ENCODE measurements at regions not wholly inside any gene's neighbourhood (a gene's known extent, or its start where the extent isn't known, plus 50 kb on each side); places are given as distances from the start of the nearest gene placed in this dataset.
A peak's percentile ranks its signal among the peaks of the same experiment; 100 is the strongest.
"Not testable (repeated sequence)": the region's sequence is repeated elsewhere in the genome, so short reads cannot be mapped to it uniquely, and the experiment has no call there.

- no peak for DNase-seq
These were observed 52.6 kb upstream of the AGA start for GRCh38 chr4:177494791-177495190.

DNA sequence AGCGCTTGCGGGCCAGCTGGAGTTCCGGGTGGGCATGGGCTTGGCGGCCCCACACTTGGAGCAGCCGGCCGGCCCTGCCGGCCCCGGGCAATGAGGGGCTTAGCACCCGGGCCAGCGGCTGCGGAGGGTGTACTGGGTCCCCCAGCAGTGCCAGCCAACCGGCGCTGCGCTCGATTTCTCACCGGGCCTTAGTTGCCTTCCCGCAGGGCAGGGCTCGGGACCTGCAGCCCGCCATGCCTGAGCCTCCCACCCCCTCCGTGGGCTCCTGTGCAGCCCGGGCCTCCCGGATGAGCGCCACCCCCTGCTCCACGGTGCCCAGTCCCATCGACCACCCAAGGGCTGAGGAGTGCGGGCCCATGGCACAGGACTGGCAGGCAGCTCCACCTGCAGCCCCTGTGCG is 53.4 kb upstream of the AGA start:
- DNase-seq: not testable (repeated sequence)

- no peak for DNase-seq
These were observed 57.3 kb upstream of the AGA start for GRCh38 chr4:177499537-177499936.

DNA sequence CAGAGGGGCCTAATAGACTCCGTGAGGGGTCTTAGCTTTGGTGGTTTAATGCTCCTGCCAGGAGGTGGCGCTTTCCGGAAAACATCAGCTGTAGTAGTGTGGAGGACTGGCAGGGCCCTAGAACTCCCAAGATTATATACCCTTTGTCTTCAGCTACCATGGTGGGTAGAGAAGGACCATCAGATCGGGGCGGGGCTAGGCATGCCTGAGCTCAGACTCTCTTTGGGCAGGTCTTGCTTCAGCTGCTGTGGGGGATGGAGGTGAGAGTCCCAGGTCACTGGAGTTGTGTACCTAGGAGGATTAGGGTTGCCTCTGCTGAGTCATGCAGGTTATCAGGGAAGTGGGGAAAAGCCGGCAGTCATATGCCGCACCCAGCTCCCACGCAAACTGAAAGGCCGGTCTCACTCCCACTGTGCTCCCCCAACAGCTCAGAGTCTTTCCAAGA is 63.0 kb upstream of the AGA start:
- no peak for DNase-seq

DNA sequence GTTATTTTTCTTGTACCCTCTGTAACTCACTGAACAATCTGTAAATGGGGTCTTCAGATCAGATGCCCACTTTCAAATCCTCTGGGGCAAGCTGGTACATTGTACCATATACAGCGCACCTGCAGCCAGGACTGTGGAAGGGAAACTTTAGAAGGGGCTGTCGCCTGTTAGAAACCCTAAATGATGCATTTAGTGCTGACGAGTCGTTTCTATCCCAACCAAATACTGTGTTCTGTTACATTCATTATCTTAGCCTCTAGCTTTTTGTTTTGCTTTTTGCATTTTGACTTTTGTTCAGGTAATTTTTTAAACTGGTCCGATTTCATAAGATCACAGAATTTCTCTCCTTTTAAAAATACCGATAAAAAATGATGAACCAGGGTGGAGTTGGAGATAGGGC is 66.4 kb upstream of the AGA start:
- DNase-seq: no peak

- DNase-seq: no peak
These were observed 67.0 kb upstream of the AGA start for GRCh38 chr4:177509226-177509745.

DNA sequence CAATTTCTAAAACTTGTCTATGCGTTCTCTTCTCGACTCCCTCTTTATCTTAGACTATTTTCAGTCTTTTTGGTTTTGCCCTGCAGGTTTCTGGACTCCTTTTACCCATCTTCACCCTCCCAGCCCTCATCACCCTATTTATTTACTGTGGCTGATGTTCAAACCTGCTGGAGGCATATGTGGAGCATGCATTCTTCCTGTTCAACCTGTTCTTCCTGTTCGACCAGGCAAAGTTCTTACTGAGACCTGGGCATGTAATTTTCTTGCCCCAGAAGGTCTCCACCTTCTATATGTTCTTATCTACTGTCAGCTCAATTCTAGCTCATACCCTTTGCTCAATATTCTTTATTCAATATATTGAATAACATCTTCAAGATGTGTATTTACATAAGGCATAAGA is 69.4 kb upstream of the AGA start:
- DNase-seq: no peak

- DNase-seq: no peak
These were observed 70.4 kb upstream of the AGA start for GRCh38 chr4:177512646-177513045.

- no peak for DNase-seq
These were observed 75.6 kb upstream of the AGA start for GRCh38 chr4:177517862-177518261.

GRCh38 chr4:177519481-177520260 is 77.4 kb upstream of the AGA start:
- peak; percentile 80 for DNase-seq

- DNase-seq: no peak
These were observed 86.4 kb upstream of the AGA start for GRCh38 chr4:177528620-177529019.

GRCh38 chr4:177530561-177530960 is 88.3 kb upstream of the AGA start:
- DNase-seq: no peak

- DNase-seq: no peak
These were observed 90.1 kb upstream of the AGA start for GRCh38 chr4:177532358-177532757.

- DNase-seq: not testable (repeated sequence)
These were observed 92.6 kb upstream of the AGA start for GRCh38 chr4:177534841-177535240.

- peak; percentile 17 for DNase-seq
These were observed 104.5 kb upstream of the AGA start for GRCh38 chr4:177546745-177547144.

- no peak for DNase-seq
These were observed 105.7 kb upstream of the AGA start for GRCh38 chr4:177547985-177548384.

- DNase-seq: peak; percentile 48
These were observed 112.9 kb upstream of the AGA start for GRCh38 chr4:177555007-177555574.

DNA sequence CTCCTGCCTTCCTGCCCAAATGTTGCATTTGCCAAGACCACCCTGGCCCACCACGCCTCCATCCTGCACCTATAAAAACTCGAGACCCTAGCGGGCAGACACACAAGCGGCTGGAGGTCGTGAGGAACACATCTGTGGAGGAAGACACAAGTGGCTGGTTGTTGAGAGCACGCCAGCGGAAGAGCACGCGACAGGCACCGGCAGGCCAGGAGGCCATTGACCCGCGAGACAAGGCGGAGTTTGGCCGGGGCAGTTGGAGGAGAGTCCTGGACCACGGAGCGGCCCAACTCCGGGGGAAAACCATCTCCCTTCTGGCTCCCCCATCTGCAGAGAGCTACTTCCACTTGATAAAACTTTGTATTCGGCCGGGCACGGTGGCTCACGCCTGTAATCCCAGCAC is 115.2 kb upstream of the AGA start:
- DNase-seq: no peak

DNA sequence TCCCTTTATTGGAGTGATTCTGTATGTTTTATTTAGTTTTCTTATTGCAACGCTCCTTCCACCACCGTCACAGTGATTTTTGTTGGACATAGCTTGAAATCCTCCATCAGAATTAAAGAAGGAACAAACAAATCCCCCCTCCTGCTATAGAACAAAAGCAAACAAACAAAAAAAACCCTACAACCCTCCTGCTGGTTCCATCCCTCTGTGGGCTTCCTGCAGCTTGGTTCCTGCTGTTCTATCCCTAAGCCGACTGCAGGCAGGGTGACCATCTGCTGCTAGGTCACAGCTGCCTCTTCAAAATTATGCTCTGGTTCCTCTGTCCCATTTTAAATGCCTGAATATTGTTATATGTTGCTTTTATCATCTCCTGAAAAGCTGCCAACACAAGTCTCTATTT is 116.8 kb upstream of the AGA start:
- DNase-seq: no peak

- no peak for DNase-seq
These were observed 119.9 kb upstream of the AGA start for GRCh38 chr4:177562163-177562562.

DNA sequence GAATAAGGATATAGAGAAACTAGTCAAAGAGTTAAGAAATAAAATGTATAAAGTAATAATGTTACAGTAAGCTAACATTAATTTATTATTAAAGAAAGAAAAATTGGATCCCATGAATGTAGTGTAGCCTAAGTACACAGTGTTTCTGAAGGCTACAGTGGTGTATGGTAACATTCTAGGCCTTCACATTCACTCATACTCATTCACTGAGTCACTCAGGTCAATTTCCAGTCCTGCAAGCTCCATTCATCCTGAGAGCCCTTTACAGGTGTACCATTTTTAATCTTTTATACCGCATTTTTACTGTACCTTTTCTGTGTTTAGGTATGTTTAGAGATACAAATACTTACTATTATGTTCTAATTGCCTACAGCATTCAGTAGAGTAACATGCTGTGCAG is 120.6 kb upstream of the AGA start:
- no peak for DNase-seq

GRCh38 chr4:177566691-177567090 is 124.5 kb upstream of the AGA start:
- no peak for DNase-seq

GRCh38 chr4:177568931-177569330 is 126.7 kb upstream of the AGA start:
- peak; percentile 45 for DNase-seq

- peak; percentile 86 for DNase-seq
These were observed 127.2 kb upstream of the AGA start for GRCh38 chr4:177569434-177569833.

DNA sequence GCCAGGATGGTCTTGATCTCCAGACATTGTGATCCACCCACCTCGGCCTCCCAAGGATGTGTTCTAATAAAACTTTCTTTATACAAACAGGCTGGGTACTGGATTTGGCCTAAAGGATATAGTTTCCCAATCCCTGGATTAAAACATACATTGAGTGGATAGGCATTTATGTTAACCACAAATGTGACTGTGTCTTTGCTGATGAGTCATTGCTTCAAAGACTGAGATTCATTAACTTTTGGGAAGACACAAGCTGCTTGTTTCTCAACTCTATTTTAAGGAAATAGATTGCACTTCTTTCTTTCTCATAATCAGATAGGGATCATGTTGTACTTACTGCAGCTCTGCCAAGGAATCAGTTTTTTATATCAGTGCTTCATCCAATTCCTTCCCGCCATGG is 131.3 kb upstream of the AGA start:
- DNase-seq: peak; percentile 95
